Stimulated activated CD8-positive, alpha-beta memory T cell treated with anti-CD3 and anti-CD28 coated beads, Interleukin-7, amount 100 ng/mL, for 1 hour (primary cell): ENCODE measurements at regions not wholly inside any gene's neighbourhood (a gene's known extent, or its start where the extent isn't known, plus 50 kb on each side); places are given as distances from the start of the nearest gene placed in this dataset.
"Not testable (repeated sequence)": the region's sequence is repeated elsewhere in the genome, so short reads cannot be mapped to it uniquely, and the experiment has no call there.

Source experiments
- DNase-seq, 2 donors: peaks; one replicate each; pipeline ENCODE4 v3.0.0-alpha.2; 2020; ENCODE audit warnings: low read depth in 2 of 2

DNA sequence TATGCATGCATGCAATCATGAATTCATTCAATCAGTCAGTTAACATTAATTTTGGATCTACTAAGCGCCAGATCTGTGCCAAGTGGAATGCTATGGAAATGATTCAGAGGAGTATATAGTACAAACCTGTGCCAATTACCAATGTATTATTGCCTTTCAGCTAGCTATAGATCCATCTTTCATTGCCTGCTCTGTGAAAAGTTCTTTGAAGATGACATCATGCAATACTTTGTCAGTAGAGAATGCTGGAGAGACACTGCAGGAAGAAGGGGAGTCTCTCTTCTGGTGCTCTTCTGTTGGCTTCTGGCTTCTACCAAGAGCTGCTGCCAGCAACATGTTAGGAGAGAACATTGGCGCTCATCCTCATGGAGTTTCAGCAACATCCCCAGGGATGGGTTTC, 81.0 kb upstream of the LMCD1 start:
- DNase-seq = no peak

DNA sequence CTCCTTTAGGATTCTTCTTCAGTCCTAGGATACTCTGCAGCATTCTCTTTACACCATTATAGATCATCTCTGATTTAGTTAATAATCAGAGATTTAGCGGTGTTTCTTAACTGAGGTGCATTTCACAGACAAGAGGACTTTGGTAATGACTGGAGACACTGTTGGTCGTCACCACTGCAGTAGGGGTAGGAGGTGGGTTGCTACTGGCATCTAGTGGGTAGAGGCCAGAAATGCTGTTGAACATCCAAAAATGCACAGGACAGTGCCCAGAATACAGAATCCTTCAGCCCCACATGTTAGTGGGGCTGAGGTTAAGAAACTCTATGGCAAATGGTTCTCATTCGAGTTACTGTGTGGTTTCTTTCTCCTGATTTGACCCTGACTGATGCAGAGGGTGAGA, 80.4 kb upstream of the LMCD1 start:
- DNase-seq = no peak

GRCh38 chr3:8421711-8422110, 79.9 kb upstream of the LMCD1 start:
- DNase-seq = no peak

DNA sequence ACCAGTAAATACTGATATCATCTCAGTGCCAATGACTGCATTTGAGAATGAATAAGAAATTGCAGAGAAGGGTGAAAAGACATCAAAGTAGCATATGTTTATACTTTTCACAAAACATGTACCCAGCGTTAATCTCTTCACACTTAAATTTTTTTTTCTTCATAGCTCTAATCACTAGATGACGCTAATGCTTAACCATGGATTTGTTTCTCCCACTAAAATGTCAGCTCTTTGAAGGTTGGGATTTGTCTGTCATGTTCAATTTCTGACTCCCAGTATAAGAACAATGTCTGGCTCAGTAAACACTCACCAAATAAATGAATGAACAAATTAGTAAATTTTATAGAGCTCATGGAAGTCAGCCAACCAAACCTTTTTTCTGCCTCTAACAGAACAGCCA, 78.3 kb upstream of the LMCD1 start:
- no peak for DNase-seq

DNA sequence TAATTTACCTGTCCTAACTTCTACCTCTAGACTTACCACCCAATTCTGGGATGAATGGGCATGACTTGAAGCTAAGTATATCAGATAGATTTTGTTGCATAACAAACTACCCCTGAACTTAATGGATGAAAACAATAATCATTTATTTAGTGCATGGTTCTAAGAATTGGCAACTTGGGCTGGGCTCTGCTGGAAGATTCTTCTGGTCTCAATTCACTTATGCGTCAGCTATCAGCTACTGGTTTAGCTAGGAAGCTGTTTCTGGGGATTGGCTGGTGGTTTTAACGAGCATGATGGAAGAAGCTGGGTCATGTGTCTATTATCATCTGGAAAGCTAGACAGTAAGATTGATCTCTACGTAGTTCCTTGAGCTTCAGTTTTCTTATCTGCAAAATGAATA, 77.3 kb upstream of the LMCD1 start:
- DNase-seq = no peak

GRCh38 chr3:8436661-8437287, 64.8 kb upstream of the LMCD1 start:
- DNase-seq = no peak

GRCh38 chr3:8438507-8439079, 63.0 kb upstream of the LMCD1 start:
- DNase-seq = no peak

DNA sequence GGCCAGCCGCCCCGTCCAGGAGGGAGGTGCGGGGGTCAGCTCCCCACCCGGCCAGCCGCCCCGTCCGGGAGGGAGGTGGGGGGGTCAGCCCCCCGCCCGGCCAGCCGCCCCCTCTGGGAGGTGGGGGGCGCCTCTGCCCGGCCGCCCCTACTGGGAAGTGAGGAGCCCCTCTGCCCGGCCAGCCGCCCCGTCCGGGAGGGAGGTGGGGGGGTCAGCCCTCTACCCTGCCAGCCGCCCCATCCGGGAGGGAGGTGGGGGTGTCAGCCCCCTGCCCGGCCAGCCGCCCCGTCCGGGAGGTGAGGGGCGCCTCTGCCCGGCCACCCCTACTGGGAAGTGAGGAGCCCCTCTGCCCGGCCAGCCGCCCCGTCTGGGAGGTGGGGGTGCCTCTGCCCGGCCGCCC, 61.5 kb upstream of the LMCD1 start:
- DNase-seq = not testable (repeated sequence)

DNA sequence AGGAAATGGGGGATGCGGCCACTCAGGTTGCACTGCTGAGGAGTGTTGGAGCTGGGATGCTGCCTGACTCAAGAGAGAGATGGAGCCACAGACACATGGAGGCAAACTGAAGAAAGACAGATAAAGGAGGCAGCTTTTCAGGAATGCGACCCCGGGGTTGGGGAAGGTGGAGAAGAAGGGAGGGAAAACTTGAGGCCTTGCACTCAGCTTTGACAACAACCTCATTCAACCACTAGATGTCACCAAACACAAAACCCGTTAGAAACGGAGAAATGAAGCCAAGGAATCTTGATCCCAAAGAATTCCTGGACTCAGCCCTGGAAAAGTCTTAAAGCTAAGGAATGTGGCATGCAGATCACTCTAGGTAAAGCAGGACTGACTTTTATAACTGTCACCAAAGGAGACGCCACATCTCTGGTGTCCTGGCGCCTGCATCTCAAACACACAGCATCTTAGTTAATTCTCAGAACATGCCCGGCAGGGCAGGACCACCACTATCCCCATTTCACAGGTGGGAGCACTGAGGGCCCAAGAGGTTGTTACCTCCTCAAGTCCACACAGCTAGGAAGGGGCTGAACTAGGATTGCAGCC, 59.6 kb upstream of the LMCD1 start:
- no peak for DNase-seq

GRCh38 chr3:8442993-8443650, 58.5 kb upstream of the LMCD1 start:
- no peak for DNase-seq

GRCh38 chr3:8443829-8444791, 57.5 kb upstream of the LMCD1 start:
- DNase-seq = no peak

GRCh38 chr3:8444883-8445282, 56.7 kb upstream of the LMCD1 start:
- no peak for DNase-seq

GRCh38 chr3:8445861-8446260, 55.8 kb upstream of the LMCD1 start:
- DNase-seq = no peak

GRCh38 chr3:8446845-8447244, 54.8 kb upstream of the LMCD1 start:
- DNase-seq = no peak

DNA sequence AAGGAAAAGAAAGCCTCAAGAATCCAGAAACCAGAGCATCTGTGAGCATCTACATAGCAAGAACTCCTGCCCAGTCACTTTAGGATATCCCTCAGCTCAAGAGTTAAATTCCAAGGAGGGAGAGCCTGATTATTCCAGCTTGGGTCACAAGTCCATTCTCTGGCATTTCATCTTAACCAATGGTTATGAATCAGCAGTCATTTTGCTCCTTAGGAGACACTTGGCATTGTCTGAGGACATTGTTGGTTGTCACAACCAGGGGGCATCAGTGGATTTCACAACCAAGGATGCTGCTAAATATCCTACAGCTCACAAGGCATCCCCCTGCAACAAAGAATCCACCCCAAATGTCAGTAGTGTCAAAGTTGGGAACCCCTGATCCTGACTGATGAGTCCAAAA, 51.0 kb upstream of the LMCD1 start:
- DNase-seq = no peak

DNA sequence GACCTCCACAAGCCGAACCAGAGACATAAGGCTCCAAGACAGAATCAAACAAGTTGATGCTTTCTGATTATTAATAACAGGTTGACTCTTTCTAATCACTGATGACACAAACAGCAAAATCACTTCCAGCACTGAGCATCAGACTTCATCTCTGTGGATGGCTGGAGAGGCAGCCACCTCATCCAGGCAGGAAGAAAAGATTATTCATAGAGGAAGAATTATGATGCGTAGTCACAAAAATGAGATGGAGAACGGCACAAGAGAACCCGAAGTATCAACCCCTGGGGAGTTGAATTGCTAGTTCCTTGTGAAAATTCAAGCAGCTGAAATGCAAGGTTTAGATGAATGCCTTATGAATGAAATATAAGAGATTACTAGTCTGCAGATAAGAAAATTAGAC, 49.9 kb upstream of the LMCD1 start:
- DNase-seq = no peak
